ENCODE measurements at regions not wholly inside any gene's neighbourhood (a gene's known extent, or its start where the extent isn't known, plus 50 kb on each side); places are given as distances from the start of the nearest gene placed in this dataset.

- TF ChIP-seq CTCF (IDR thresholded peaks at IDR 0.05; ENCODE audit: low read depth, low read length, missing control alignments), result no peak
- DNase-seq (ENCODE audit: extremely low read depth, low read depth), result no peak
- H3K4me3 ChIP-seq (replicated peaks; ENCODE audit: low read depth, low read length), result no peak overlapping the region
Measured at GRCh38 chr17:77074681-77075080, 66.1 kb upstream of the SEC14L1 start.

GRCh38 chr17:77076124-77076830, 64.5 kb upstream of the SEC14L1 start:
- no peak for TF ChIP-seq CTCF (IDR thresholded peaks at IDR 0.05; ENCODE audit: low read depth, low read length, missing control alignments)
- DNase-seq (ENCODE audit: extremely low read depth, low read depth), result no peak
- no peak overlapping the region for H3K4me3 ChIP-seq (replicated peaks; ENCODE audit: low read depth, low read length)

GRCh38 chr17:77083531-77083930, 57.2 kb upstream of the SEC14L1 start:
- TF ChIP-seq CTCF (IDR thresholded peaks at IDR 0.05; ENCODE audit: low read depth, low read length, missing control alignments), result no peak
- H3K4me3 ChIP-seq (replicated peaks; ENCODE audit: low read depth, low read length), result no peak overlapping the region
- DNase-seq (ENCODE audit: extremely low read depth, low read depth), result no peak

GRCh38 chr17:77085926-77086432, 54.8 kb upstream of the SEC14L1 start:
- no peak for DNase-seq (ENCODE audit: extremely low read depth, low read depth)
- no peak for TF ChIP-seq CTCF (IDR thresholded peaks at IDR 0.05; ENCODE audit: low read depth, low read length, missing control alignments)
- no peak overlapping the region for H3K4me3 ChIP-seq (replicated peaks; ENCODE audit: low read depth, low read length)

- H3K4me3 ChIP-seq (replicated peaks; ENCODE audit: low read depth, low read length), result no peak overlapping the region
- TF ChIP-seq CTCF (IDR thresholded peaks at IDR 0.05; ENCODE audit: low read depth, low read length, missing control alignments), result peak; percentile 94
- no peak for DNase-seq (ENCODE audit: extremely low read depth, low read depth)
Measured at GRCh38 chr17:77086433-77087010, 54.2 kb upstream of the SEC14L1 start.

GRCh38 chr17:77087650-77088454, 52.9 kb upstream of the SEC14L1 start:
- DNase-seq (ENCODE audit: extremely low read depth, low read depth), result no peak
- no peak for TF ChIP-seq CTCF (IDR thresholded peaks at IDR 0.05; ENCODE audit: low read depth, low read length, missing control alignments)
- peak overlapping the region; percentile 89 for H3K4me3 ChIP-seq (replicated peaks; ENCODE audit: low read depth, low read length)

Data from HFF-Myc (cell line).